ENCODE measurements at regions not wholly inside any gene's neighbourhood (a gene's known extent, or its start where the extent isn't known, plus 50 kb on each side); places are given as distances from the start of the nearest gene placed in this dataset.
A peak's percentile ranks its signal among the peaks of the same experiment; 100 is the strongest.

- no peak overlapping the region for H3K9ac ChIP-seq (ENCODE audit: insufficient read depth, low read depth, low read length)
- DNase-seq (ENCODE audit: low spot score) = no peak
- FAIRE-seq = no peak
- H3K27ac ChIP-seq (ENCODE audit: extremely low read length, insufficient read depth, low read length) = no peak overlapping the region
- no peak overlapping the region for H3K4me2 ChIP-seq (ENCODE audit: low read depth, low read length)
- intact Hi-C loops (cut with micrococcal nuclease; ENCODE audit: unreplicated experiment) = no loop called here
- no peak overlapping the region for H3K4me3 ChIP-seq (replicated peaks in 1 of 3; ENCODE audit: insufficient read depth in 1 of 3, low read depth in 2 of 3, low read length in 3 of 3)
- no peak for TF ChIP-seq ZNF281 (CRISPR knock-in tag; IDR thresholded peaks at IDR 0.05; ENCODE audit: borderline replicate concordance)
- TF ChIP-seq ZNF124 (CRISPR knock-in tag; IDR thresholded peaks at IDR 0.05) = no peak
- TF ChIP-seq ZNF766 (CRISPR knock-in tag; IDR thresholded peaks at IDR 0.05; ENCODE audit: borderline replicate concordance) = no peak
- TF ChIP-seq MIER2 (CRISPR knock-in tag; IDR thresholded peaks at IDR 0.05) = peak; percentile 65; the same call in 1 of the 2 replicates
- TF ChIP-seq REST (IDR thresholded peaks at IDR 0.05; ENCODE audit: borderline replicate concordance in 1 of 2, low read depth in 1 of 2, low read length in 2 of 2) = peak; percentile 40 to 89
- no peak overlapping the region for H2AFZ ChIP-seq (ENCODE audit: low read length)
- ATAC-seq = no peak
- POLR2A ChIA-PET = no interaction called here
- no peaks in the 10 kb centered on the region for H3K79me2 ChIP-seq (ENCODE audit: insufficient read depth, low read length)
- peaks cover 0 to 2% of the 10 kb centered on the region in 2 experiments; a peak in 2 of 5 replicates for H3K27me3 ChIP-seq (ENCODE audit: control insufficient read depth in 1 of 2, insufficient read depth in 2 of 2, low read length in 2 of 2)
- H3K4me1 ChIP-seq (ENCODE audit: insufficient read depth, low read length) = no peaks in the 10 kb centered on the region
- WGBS (ENCODE audit: low lambda C conversion rate) = 0% methylated on average over 5 of the region's 5 CpGs
- BruUV-seq (replicated peaks) = no TSS peak
- CTCF ChIA-PET (ENCODE audit: low intra/inter-chr PET ratio, low total read pairs) = no interaction called here
- H3K9me3 ChIP-seq (ENCODE audit: low read length) = no peaks in the 10 kb centered on the region
- no peaks in the 10 kb centered on the region for H3K36me3 ChIP-seq (replicated peaks in 1 of 2; ENCODE audit: control insufficient read depth in 1 of 2, insufficient read depth in 2 of 2, low read length in 2 of 2)
- in situ Hi-C loops (cut with HindIII; ENCODE audit: extremely low pct_ligation_motif_present, low pct_unique_long_range_greater_than_20kb) = no loop called here
- H4K20me1 ChIP-seq (ENCODE audit: insufficient read depth, low read length) = no peaks in the 10 kb centered on the region
These were observed 111.6 kb downstream of the MATN1 start for GRCh38 chr1:30611741-30612309.
